Trophoblast cell (in vitro differentiated cells and primary cell): ENCODE measurements at regions not wholly inside any gene's neighbourhood (a gene's known extent, or its start where the extent isn't known, plus 50 kb on each side); places are given as distances from the start of the nearest gene placed in this dataset.

Experiments used
- DNase-seq, 2 donors: peaks; one replicate each; pipeline ENCODE4 v3.0.0-alpha.2; 2016
- H2AFZ ChIP-seq: 2 replicates; pipeline ENCODE4 v1.6.1; 2013; ENCODE audit warnings: low read length, moderate library complexity, mild to moderate bottlenecking; ENCODE audit not compliant: insufficient read depth, poor library complexity
- H2AK5ac ChIP-seq: 2 replicates; pipeline ENCODE4 v1.6.1; 2013; ENCODE audit warnings: mild to moderate bottlenecking, low read length
- H2BK120ac ChIP-seq: 2 replicates; pipeline ENCODE4 v1.6.1; 2013; ENCODE audit warnings: low read length, mild to moderate bottlenecking, moderate library complexity; ENCODE audit not compliant: insufficient read depth, poor library complexity
- H2BK12ac ChIP-seq: 2 replicates; pipeline ENCODE4 v1.6.1; 2013; ENCODE audit warnings: mild to moderate bottlenecking, low read length, moderate library complexity
- H2BK5ac ChIP-seq: 2 replicates; pipeline ENCODE4 v1.6.1; 2013; ENCODE audit warnings: low read length, low read depth, moderate library complexity, mild to moderate bottlenecking; ENCODE audit not compliant: poor library complexity
- H3K14ac ChIP-seq: 2 replicates; pipeline ENCODE4 v1.6.1; 2013; ENCODE audit warnings: mild to moderate bottlenecking, low read length
- H3K18ac ChIP-seq: 2 replicates; pipeline ENCODE4 v1.6.1; 2013; ENCODE audit warnings: mild to moderate bottlenecking, low read length
- H3K23ac ChIP-seq: 2 replicates; pipeline ENCODE4 v1.6.1; 2013; ENCODE audit warnings: low read length
- H3K27ac ChIP-seq: 2 replicates; pipeline ENCODE4 v1.5.1; 2013; ENCODE audit warnings: low read depth, mild to moderate bottlenecking, inconsistent platforms, low read length, moderate library complexity
- H3K27me3 ChIP-seq: 2 replicates; pipeline ENCODE4 v1.6.1; 2013; ENCODE audit warnings: inconsistent platforms, mild to moderate bottlenecking, low read length, moderate library complexity; ENCODE audit not compliant: insufficient read depth
- H3K36me3 ChIP-seq, 2 experiments: 1 replicate in 1 of 2; 2 replicates in 1 of 2; pipeline ENCODE4 v1.6.1; 2013; ENCODE audit warnings: low read length in 2 of 2, mild to moderate bottlenecking in 2 of 2, moderate library complexity in 1 of 2; ENCODE audit not compliant: insufficient read depth in 2 of 2, control insufficient read depth in 1 of 2
- H3K4ac ChIP-seq: 2 replicates; pipeline ENCODE4 v1.6.1; 2013; ENCODE audit warnings: low read depth, mild to moderate bottlenecking, low read length, moderate library complexity
- H3K4me1 ChIP-seq, 2 experiments: 1 replicate in 1 of 2; 2 replicates in 1 of 2; pipeline ENCODE4 v1.6.1; 2013; ENCODE audit warnings: low read length in 2 of 2, mild to moderate bottlenecking in 2 of 2, moderate library complexity in 1 of 2; ENCODE audit not compliant: insufficient read depth in 2 of 2, control insufficient read depth in 1 of 2
- H3K4me2 ChIP-seq: 2 replicates; pipeline ENCODE4 v1.6.1; 2013; ENCODE audit warnings: inconsistent platforms, mild to moderate bottlenecking, low read length, moderate library complexity
- H3K4me3 ChIP-seq: 2 replicates; pipeline ENCODE4 v1.5.1; 2013; ENCODE audit warnings: mild to moderate bottlenecking, low read depth, low read length, inconsistent platforms
- H3K79me1 ChIP-seq: one replicate; pipeline ENCODE4 v1.6.1; 2013; ENCODE audit warnings: low read length
- H3K79me2 ChIP-seq: 2 replicates; pipeline ENCODE4 v1.6.1; 2013; ENCODE audit warnings: low read length, mild to moderate bottlenecking; ENCODE audit not compliant: control insufficient read depth, insufficient read depth, poor library complexity
- H3K9ac ChIP-seq: 2 replicates; pipeline ENCODE4 v1.6.1; 2013; ENCODE audit warnings: mild to moderate bottlenecking, low read length
- H3K9me3 ChIP-seq: 2 replicates; pipeline ENCODE4 v1.6.1; 2013; ENCODE audit warnings: low read depth, mild to moderate bottlenecking, control low read depth, inconsistent platforms, low read length; ENCODE audit not compliant: insufficient read depth
- H4K12ac ChIP-seq: 2 replicates; pipeline ENCODE4 v1.6.1; 2013; ENCODE audit warnings: low read depth, mild to moderate bottlenecking, low read length, moderate library complexity
- H4K8ac ChIP-seq: 2 replicates; pipeline ENCODE4 v1.6.1; 2013; ENCODE audit warnings: low read depth, mild to moderate bottlenecking, low read length, moderate library complexity
- H4K91ac ChIP-seq: one replicate; pipeline ENCODE4 v1.6.1; 2013; ENCODE audit warnings: low read depth, mild to moderate bottlenecking, low read length, moderate library complexity
- WGBS: extraction: QIAGEN DNeasy Blood & Tissue Kit; methylation state at CpG from one replicate; pipeline ENCODE4 v1.1.7; 2013; ENCODE audit warnings: missing lambda C conversion rate; ENCODE audit not compliant: insufficient read length, insufficient coverage; ENCODE audit errors: extremely low coverage; 5-methylcytosine and 5-hydroxymethylcytosine counted together

GRCh38 chr7:52285689-52286088 lies 749.7 kb upstream of the POM121L12 start:
- no peak overlapping the region for H3K4me3 ChIP-seq
- H2BK5ac ChIP-seq = no peak overlapping the region
- no peak overlapping the region for H2BK12ac ChIP-seq
- no peak overlapping the region for H3K4ac ChIP-seq
- no peaks in the 10 kb centered on the region for H3K4me1 ChIP-seq
- DNase-seq = no peak
- H3K9me3 ChIP-seq = no peaks in the 10 kb centered on the region
- no peak overlapping the region for H3K14ac ChIP-seq
- no peak overlapping the region for H3K9ac ChIP-seq
- WGBS = no CpG with 5 or more reads among the region's 2 CpGs
- no peak overlapping the region for H4K91ac ChIP-seq
- H3K36me3 ChIP-seq = no peaks in the 10 kb centered on the region
- H3K27me3 ChIP-seq = no peaks in the 10 kb centered on the region
- H3K27ac ChIP-seq = no peak overlapping the region
- no peak overlapping the region for H3K18ac ChIP-seq
- H4K12ac ChIP-seq = no peak overlapping the region
- no peak overlapping the region for H4K8ac ChIP-seq
- H2AFZ ChIP-seq = no peak overlapping the region
- no peak overlapping the region for H3K23ac ChIP-seq
- H3K4me2 ChIP-seq = no peak overlapping the region
- H3K79me2 ChIP-seq = no peaks in the 10 kb centered on the region
- H3K79me1 ChIP-seq = no peaks in the 10 kb centered on the region
- H2AK5ac ChIP-seq = no peak overlapping the region
- H2BK120ac ChIP-seq = no peak overlapping the region

GRCh38 chr7:52283335-52283734 lies 752.1 kb upstream of the POM121L12 start:
- no peak overlapping the region for H3K14ac ChIP-seq
- no peak overlapping the region for H3K18ac ChIP-seq
- no peaks in the 10 kb centered on the region for H3K79me2 ChIP-seq
- H3K23ac ChIP-seq = no peak overlapping the region
- H3K9me3 ChIP-seq = no peaks in the 10 kb centered on the region
- H4K91ac ChIP-seq = no peak overlapping the region
- no peaks in the 10 kb centered on the region for H3K27me3 ChIP-seq
- H2BK120ac ChIP-seq = no peak overlapping the region
- no peak overlapping the region for H3K4ac ChIP-seq
- no peak overlapping the region for H4K8ac ChIP-seq
- no peak overlapping the region for H2BK12ac ChIP-seq
- no peak overlapping the region for H2BK5ac ChIP-seq
- no peak overlapping the region for H3K9ac ChIP-seq
- no peak for DNase-seq
- no peak overlapping the region for H2AK5ac ChIP-seq
- no peak overlapping the region for H4K12ac ChIP-seq
- no peaks in the 10 kb centered on the region for H3K79me1 ChIP-seq
- no peak overlapping the region for H3K4me3 ChIP-seq
- H3K27ac ChIP-seq = no peak overlapping the region
- H3K36me3 ChIP-seq = no peaks in the 10 kb centered on the region
- H2AFZ ChIP-seq = no peak overlapping the region
- no CpG with 5 or more reads among the region's 3 CpGs for WGBS
- H3K4me1 ChIP-seq = no peaks in the 10 kb centered on the region
- no peak overlapping the region for H3K4me2 ChIP-seq

- Histone ChIP-seq H3K4me1 (no peaks in the 10 kb centered on the region), H3K23ac (no peak overlapping the region), H3K14ac (no peak overlapping the region), H2BK5ac (no peak overlapping the region), H4K91ac (no peak overlapping the region), H4K8ac (no peak overlapping the region), H3K4ac (no peak overlapping the region), H3K9me3 (peaks cover 3% of the 10 kb centered on the region), H3K79me1 (no peaks in the 10 kb centered on the region), H2BK120ac (no peak overlapping the region), H3K36me3 (no peaks in the 10 kb centered on the region), H2AK5ac (no peak overlapping the region), H3K4me3 (peak overlapping the region; percentile 37), H3K9ac (no peak overlapping the region), H3K27ac (no peak overlapping the region), H3K18ac (no peak overlapping the region), H2BK12ac (no peak overlapping the region), H3K27me3 (no peaks in the 10 kb centered on the region), H2AFZ (no peak overlapping the region), H4K12ac (no peak overlapping the region), H3K4me2 (no peak overlapping the region), H3K79me2 (no peaks in the 10 kb centered on the region)
- no CpG with 5 or more reads among the region's 60 CpGs for WGBS
- peak; percentile 62 to 69 for DNase-seq
Observed at GRCh38 chr7:52273685-52274610, 761.5 kb upstream of the POM121L12 start.

GRCh38 chr7:52271703-52272102 lies 763.7 kb upstream of the POM121L12 start:
- DNase-seq = no peak
- no peaks in the 10 kb centered on the region for H3K36me3 ChIP-seq
- H3K27ac ChIP-seq = no peak overlapping the region
- no peak overlapping the region for H2AFZ ChIP-seq
- H3K27me3 ChIP-seq = no peaks in the 10 kb centered on the region
- no peak overlapping the region for H3K18ac ChIP-seq
- H3K4me2 ChIP-seq = no peak overlapping the region
- H3K23ac ChIP-seq = no peak overlapping the region
- H4K8ac ChIP-seq = no peak overlapping the region
- no CpG with 5 or more reads among the region's 3 CpGs for WGBS
- no peak overlapping the region for H2BK12ac ChIP-seq
- no peaks in the 10 kb centered on the region for H3K79me1 ChIP-seq
- H4K12ac ChIP-seq = no peak overlapping the region
- no peaks in the 10 kb centered on the region for H3K4me1 ChIP-seq
- no peak overlapping the region for H3K9ac ChIP-seq
- peaks cover 1% of the 10 kb centered on the region for H3K9me3 ChIP-seq
- H2BK120ac ChIP-seq = no peak overlapping the region
- H4K91ac ChIP-seq = no peak overlapping the region
- no peak overlapping the region for H3K14ac ChIP-seq
- H2AK5ac ChIP-seq = no peak overlapping the region
- H3K79me2 ChIP-seq = no peaks in the 10 kb centered on the region
- H3K4me3 ChIP-seq = no peak overlapping the region
- H3K4ac ChIP-seq = no peak overlapping the region
- H2BK5ac ChIP-seq = no peak overlapping the region
